ENCODE measurements at regions not wholly inside any gene's neighbourhood (a gene's known extent, or its start where the extent isn't known, plus 50 kb on each side); places are given as distances from the start of the nearest gene placed in this dataset.
"Not testable (repeated sequence)": the region's sequence is repeated elsewhere in the genome, so short reads cannot be mapped to it uniquely, and the experiment has no call there.

DNA sequence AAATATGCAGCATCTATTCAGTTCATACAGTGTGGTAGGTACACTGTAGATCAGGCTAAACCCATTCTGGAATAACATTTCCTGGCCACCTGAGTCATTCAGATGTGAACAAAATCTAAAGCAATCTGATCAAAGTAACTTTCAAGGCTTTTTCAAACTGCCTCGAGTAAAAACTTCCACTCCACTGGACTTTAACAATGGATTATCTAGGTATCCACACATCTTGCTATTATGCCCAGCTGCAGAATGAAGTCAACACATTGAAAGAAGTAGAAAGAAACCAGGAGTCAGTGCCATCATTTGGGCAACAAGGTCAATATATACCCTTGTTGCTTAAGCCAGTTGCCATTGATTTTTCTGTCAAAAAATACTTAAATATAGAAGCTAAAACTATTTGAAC is 1352.6 kb upstream of the NUDT12 start:
- no peak for DNase-seq

DNA sequence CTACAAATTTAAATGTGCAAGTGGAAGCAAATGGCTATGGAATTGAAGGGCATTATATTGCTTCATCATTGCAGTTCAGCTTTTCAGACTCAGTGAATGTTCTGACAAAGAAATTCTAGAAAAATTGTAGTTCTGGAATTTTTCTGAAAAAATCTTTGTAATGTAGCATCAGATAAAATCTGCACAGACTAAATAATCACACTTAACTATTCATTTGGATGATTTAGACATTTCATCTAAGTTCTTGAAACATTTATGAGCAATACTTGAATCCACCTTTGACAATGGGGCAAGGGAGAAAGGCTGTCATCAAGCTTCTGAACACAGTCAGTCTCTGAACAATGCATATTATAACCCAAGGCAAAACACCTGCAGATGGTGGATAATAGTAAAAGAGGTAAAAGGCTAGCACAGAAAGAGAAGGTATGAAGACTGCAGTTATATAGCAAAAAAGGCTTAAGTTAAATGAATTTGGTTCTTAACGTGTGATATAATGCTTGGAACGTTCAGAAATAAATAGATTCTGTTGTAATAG is 1352.0 kb upstream of the NUDT12 start:
- no peak for DNase-seq

DNA sequence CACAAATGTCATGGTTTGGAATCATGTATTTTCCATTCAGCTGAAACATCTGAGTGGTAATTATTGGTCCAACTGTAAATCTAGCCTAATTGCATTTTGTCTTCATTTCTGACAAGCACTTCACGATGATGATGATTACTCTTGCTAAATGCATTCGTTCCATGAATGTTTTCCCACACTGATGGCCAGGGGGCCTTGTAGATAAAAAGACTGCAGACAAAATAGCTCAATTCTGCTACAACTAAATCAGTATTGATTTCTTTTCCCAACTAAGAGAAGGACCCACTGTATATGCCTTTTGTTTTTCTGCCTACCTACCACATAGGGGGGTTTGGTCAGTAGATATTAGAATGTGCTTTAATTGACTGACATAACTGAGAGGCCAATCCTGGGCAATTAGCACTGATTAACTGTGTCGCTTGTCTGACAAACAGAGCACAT is 1351.3 kb upstream of the NUDT12 start:
- no peak for DNase-seq

DNA sequence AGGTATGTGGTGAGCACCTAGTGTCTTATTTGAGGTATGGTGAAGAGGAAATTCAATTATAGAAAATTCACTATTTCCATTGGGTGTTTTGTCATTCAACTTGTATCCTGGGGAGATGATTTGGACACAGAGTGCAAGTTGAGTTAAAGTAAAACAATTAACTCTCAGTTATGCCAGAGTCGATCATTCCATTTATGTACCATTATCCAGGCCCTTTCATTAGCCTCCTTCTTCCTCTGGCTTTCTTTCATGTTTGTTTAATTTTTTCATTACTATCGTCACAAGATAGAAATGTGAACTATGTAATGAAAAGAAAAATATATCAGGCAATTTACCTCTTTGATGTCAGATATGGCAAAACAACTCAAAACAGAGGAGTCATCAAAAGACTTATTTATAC is 1347.2 kb upstream of the NUDT12 start:
- no peak for DNase-seq

DNA sequence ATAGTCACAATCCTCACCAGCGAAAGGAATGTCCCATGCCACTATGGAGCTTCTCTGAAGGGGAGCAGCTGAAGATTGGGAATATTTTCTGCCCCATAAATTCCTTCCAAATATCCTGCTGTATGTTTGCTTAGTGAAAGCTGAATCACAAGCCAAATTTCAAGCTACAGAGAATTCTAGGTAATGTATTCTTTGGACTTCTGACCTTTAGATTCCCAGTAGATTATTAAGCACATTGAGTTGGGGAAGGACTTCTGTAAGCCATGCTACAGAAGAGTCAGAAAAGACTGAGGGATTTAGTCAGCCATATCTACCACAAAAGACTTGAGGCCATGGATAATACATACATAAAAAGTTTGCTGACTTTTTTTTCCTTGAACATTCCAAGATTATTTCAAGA is 1342.0 kb upstream of the NUDT12 start:
- no peak for DNase-seq

DNA sequence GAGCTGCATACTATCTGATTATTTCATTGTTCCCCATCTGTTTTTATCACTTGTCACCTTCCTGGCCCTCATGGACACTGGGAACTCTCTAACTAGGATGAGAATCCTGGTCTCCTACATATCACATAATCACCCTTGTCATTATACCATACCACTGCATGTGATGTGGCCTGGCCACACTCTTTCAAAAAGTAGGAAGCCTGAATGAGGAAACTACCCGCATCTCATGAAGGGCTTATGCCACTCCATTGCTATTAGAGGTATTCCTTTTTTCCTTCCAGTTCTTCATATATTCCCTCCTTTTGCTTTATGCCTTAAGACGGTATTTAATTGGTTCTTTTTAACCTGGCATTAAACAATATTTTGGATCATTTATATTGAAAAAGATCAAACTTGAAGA is 1341.4 kb upstream of the NUDT12 start:
- DNase-seq = no peak

DNA sequence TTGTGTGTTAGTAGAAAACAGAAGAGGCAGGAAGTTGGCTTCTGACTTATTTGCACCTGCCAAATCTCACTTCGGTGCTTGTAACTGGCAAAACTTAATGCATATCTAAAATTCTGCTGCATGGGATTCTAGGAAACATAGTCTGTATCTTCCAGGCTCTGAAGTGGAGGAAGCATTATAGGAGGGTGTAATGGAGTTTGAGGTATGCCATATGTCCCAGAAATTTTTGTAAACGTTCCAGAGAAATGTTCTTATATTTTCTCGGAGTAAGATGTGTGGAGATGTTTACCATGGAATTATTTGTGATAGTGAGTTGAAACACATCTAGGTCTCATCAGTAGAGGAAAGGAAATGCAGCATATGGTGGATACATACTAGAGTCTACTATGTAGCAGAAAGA is 1329.0 kb upstream of the NUDT12 start:
- no peak for DNase-seq

DNA sequence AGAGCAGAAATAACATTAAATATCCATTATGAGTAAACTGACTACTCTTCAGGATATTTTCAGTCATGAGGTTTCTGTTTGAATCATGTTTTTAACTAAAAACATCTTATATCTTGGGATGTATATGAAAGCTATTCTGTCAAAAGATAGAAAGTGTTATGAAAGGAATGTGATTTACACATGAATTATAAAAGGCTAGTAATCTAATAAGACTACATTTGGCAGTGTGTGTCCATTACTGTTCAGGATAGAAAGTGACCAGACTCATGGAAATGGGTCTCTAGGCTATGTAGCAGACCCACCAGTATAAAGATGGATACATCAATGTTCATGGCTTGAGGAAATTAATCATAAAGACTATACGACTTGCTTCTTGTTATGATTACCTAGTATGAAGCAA is 1328.2 kb upstream of the NUDT12 start:
- DNase-seq = no peak

DNA sequence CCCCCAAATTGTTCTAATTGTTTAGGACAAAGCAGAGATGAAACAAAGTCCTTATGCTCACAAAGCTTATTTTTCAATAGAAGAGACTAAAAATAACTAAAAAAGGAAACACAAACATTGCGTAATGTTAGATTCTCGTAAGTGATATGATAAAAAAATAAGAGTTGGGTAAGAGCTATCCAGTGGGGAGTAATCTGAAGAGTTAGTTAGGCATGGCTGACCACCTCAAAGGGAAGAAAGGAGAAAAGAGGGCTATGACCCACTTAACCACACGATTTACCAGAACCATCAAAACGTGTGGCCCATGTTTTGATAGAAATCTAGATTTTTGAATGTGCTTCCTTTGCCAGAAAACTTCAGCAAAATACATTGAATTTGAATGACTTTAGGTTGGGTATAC is 1296.8 kb upstream of the NUDT12 start:
- no peak for DNase-seq

DNA sequence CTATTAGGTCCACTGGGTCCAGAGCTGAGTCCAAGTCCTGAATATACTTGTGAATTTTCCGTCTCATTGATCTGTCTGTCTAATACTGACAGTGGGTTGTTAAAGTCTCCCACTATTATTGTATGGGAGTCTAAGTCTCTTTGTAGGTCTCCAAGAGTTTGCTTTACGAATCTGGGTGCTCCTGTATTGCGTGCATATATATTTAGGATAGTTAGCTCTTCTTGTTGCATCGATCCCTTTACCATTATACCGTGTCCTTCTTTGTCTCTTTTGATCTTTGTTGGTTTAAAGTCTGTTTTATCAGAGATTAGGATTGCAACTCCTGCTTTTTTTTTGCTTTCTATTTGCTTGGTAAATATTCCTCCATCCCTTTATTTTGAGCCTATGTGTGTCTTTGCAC is 1289.5 kb upstream of the NUDT12 start:
- DNase-seq = not testable (repeated sequence)

DNA sequence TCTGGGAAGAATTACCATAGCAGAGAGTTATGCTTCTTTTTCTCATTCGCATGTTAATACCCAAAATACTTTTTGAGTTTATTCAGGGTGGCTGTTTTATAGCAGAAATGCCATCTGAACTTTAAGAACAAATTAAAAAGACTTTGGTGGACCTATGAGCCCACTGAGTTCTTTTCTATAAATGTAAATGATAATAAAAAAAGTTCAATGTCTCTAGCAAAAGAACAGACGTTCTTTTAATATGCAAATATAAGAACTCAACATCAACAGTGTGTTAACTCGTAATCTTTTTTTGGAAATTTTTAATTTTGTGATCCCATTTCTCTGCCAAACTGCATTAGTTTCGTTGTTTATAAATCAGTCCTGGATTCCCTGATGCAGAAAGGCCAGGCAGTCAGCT is 1283.0 kb upstream of the NUDT12 start:
- DNase-seq = no peak

DNA sequence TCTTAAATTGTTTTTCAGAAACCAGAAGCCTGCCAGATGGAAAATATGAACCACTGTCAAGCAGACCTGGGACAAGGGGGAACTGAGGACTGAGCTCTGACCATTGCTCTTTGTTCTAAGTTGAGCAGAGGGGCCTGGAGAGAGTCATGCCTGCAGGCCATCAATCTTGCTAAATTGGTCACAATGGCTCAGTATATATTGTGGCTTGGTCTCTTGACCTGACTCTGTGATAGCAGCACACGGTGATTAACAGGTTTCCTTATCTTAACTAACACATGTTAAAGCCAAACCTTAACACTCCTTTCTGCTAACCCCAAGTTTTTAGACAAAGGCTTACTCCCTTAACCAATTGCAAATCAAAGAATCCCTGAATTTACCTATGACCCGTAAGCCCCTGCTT is 1281.2 kb upstream of the NUDT12 start:
- no peak for DNase-seq

DNA sequence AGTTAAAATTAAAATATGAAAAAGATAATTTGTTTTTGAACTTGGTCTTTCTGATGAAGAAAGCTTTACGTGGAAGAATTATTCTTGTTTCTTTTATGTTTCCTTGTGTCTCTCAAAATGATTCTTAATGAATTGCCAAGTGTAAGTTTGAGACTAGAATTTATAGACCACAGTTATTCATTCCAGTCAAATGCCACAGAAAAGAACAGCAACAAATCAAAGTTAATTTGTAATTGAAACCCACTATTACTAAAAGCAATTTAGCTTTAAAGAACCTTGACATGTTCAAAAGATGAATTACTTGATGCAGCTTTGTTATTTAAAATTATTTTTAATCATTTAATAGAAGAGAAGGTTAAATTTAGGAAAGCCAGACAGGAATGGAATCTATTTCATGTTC is 1277.7 kb upstream of the NUDT12 start:
- no peak for DNase-seq

DNA sequence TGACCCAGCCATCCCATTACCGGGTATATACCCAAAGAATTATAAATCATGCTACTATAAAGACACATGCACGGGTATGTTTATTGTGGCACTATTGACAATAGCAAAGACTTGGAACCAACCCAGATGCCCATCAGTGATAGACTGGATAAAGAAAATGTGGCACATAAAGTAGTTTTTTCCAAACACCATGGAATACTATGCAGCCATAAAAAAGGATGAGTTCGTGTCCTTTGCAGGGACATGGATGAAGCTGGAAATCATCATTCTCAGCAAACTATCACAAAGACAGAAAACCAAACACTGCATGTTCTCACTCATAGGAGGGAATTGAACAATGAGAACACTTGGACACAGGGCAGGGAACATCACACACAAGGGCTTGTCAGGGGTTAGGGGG is 1268.9 kb upstream of the NUDT12 start:
- DNase-seq = not testable (repeated sequence)

DNA sequence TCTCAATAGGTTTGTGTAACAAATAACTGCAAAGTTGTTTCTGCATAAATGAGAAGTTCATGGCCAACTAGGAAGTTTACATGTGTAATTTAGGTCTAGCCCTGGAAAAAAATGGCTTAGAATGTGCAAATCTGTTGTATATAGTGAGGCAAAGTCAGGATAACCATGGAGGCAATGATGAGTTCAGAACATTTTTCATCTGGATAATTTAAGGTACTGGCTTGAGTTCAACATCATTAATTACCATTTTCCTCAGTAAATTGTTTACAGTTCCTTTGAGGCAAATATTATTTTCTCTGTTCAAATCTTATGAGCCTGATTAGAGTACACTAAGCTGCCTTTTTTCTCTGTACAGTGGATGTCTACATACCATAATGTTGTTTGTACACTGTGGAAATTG is 1259.0 kb upstream of the NUDT12 start:
- DNase-seq = no peak

DNA sequence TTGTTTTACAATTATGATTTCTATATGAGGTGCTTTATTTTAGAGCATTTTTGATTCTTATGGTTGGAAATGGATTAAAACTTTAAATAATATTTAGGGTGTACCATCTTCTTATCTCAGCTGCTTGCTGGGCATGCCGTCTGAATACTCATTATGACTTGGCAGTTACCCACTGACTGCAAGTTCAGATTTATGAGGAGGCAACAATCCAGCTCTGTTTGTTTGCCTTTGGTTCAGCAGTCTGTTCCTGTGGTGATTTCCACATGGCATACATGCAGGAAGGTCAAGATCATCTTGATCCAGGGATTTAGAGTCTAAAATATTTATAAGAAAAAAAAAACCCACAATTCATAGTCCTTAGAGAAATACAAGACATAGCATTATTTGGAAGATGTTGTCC is 1254.5 kb upstream of the NUDT12 start:
- DNase-seq = no peak

DNA sequence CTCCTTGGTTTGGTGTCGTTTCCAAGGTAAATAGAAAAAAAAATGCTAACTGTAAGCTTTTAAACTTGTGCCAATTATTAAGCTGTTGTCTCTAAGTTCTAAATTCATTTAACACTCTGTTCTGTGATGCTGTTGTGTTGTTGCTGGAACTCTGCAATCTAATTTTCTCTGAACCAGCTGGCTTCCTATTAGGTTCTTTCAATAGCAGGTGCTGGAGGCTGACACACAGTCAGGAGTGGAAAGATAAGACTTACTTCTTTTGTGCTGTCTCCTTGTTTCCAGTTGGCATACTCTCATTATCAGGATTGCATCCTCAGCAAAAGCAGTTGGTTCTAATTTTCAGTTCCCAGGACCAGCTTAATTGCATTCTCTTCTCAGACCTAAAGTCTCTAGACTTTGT is 1252.6 kb upstream of the NUDT12 start:
- peak; percentile 34 for DNase-seq

DNA sequence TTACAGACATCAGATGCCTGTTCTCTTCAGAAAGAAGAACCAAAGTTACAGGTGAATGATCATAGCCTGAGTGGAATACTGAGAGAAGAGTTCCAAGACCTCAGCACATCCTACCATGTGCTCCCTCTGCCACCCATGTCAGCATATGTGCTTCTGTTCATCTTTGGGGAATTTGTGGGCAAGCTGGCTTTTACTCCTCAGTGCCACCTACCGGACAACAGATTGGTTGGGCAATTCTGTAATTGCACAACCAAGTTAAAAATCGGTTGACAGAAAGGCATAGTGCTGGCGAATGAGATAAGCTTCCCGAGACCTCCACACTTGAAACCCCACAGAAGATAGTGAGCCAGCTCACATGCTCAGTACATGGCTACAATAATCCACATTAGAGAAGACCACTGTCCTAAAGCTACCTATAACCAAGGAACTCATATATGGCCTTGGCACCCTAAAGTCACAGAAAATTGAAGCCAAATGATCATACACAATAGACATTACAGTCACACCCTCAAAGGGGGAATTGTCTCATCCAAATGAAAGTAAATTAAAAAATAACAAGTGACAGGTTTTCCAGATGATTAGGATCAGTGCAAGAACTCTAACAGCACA is 1238.0 kb upstream of the NUDT12 start:
- peak; percentile 8 for DNase-seq

DNA sequence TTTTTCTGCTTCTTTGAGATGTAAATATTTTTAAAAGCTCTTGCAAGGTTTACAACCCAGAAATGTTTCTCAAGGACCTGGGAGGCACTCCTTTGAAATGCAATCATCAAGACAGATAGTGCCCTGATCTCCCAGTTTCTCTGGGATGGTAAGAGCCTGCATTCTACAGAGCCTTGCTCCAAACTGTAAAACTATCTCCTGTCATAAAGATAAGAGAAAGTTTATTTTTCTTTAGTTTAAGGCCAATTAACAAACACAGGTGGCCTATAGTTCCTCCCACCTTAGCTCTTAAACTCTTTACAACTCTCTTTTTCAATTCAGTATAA is 1231.1 kb upstream of the NUDT12 start:
- DNase-seq = no peak

DNA sequence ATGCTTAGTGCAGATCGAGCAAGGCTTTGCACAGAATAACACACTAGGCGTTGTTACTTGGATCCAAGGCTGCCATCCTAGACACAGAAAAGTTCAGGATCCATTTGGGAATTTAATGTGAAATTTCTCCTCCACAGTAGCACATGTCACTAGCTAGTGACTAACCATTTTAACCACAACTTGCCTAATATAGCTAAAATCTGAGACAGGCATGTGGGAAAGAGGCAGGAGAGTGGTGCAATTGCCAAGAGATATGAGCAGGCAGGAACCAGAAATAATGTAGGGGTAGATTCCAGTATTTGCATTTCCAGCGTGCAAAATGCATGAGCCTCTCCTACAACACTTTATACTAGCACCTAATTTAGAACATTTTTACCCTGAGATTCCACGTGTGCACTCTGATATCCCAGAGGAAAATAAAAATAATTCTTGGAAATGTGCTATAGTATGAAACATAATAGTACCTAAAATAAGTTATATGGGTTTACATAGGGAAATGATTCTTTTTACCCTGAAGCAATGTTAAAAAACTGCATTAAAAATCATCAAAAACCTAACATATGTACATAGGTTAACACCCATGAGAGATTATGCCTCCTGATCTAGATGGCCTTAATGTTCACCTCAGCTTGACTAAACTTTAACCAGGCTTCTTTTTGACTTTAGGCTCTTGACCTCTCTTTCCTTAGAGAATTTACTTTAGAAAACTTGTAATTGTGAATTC is 1230.6 kb upstream of the NUDT12 start:
- no peak for DNase-seq

DNA sequence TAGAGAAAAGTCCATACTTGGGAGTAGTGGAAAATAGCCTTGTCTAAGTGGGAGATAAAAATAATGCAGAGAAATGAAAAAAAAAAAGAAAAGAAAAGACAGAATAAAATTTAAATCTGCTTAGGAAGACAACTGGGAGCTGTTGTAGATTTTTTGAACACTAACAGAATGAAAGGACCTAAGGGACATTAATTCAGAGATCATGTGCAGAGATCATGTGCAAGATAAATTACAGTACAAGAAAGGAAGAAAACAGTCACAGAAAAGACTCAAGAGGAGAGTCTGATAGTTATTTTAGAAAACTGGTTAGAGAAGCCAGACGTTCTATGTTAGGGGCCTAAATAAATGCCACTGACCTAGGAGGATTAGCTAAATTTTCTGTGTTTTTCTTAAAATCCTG is 1226.8 kb upstream of the NUDT12 start:
- DNase-seq = no peak

DNA sequence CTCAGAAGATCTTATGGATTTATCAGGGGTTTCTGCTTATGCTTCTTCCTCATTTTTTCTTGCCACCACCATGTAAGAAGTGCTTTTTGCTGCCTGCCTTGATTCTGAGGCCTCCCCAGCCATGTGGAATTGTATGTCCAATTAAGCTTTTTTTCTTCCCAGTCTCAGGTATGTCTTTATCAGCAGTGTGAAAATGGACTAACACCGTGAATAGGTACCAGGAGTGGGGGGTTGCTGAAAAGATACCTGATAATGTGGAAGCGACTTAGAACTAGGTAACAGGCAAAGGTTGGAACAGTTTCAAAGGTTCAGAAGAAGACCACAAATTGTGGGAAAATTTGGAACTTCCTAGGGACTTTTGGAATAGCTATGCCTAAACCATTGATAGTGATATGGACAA is 1222.5 kb upstream of the NUDT12 start:
- no peak for DNase-seq

DNA sequence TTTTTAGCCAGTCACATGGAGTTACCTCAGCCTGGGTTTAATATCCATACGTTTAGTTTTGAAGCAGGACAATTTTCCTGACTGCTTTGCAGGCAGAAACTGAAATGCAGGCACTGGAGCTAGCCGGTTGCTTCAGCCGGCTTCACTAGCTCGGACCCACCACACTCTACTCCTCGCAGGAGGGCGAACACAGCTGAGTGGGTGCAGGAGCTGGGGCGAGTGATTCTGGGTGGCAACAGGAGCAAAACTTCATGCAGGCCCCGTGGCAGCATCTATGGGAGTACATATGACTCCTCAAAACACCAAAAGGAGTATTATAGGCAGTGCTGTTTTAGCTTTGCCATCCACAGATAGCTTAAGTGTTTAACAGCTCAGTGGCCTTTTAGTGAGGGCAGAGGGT is 1211.8 kb upstream of the NUDT12 start:
- DNase-seq = no peak

DNA sequence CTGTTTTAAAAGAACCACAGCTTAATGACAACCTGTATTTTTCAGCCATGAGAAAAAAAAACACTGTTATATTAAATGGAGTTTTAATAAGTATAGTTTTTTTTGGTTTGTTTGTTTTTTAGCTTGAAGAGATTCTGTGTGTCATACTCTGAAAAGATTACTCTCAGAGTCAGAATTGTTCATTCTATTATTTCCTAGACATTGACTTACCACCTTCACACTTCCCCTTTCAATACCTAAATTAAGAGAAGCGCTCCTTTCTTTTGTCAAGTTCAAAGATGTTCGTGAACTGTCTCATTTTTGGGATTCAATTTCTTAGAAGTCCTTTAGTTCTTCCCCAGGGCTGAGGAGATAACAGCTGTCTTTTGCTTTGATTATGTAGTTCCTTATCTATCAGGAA is 1201.6 kb upstream of the NUDT12 start:
- no peak for DNase-seq

DNA sequence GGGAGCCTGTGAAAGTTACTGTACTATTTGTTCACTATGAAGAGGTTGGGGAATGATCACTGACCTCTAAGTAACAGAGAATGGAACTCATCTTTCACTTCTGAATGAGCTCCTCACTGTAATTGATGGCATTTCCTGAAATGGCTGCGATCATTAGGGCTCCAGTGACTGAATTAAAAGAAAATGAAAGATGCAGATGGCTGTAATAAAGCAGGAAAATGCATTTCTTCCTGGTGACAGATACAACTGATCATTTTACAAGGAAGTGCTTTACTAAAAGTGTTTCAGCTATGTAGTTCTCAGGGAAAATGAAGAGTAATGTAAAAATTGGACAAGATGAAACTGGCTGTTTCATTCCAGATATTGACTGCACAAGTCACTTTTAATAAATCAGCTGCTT is 1200.6 kb upstream of the NUDT12 start:
- DNase-seq = no peak
